ENCODE measurements at regions not wholly inside any gene's neighbourhood (a gene's known extent, or its start where the extent isn't known, plus 50 kb on each side); places are given as distances from the start of the nearest gene placed in this dataset.

- no peak overlapping the region for H3K27ac ChIP-seq (ENCODE audit: low read depth, low read length)
- no peaks in the 10 kb centered on the region for H3K27me3 Mint-ChIP-seq (ENCODE audit: insufficient read depth)
- H3K9me3 Mint-ChIP-seq: no peaks in the 10 kb centered on the region
- H3K4me1 Mint-ChIP-seq: peaks cover 78% of the 10 kb centered on the region
- no peak overlapping the region for H3K4me3 Mint-ChIP-seq
- H3K4me1 ChIP-seq (ENCODE audit: control insufficient read depth, insufficient read depth, low read length): peaks cover 53% of the 10 kb centered on the region
- no peak overlapping the region for H3K9ac ChIP-seq (ENCODE audit: extremely low read depth, low read length, poor library complexity, severe bottlenecking)
- no peaks in the 10 kb centered on the region for H3K36me3 ChIP-seq (ENCODE audit: control insufficient read depth, insufficient read depth, low read length)
- H3K27ac Mint-ChIP-seq: peak overlapping the region; percentile 19
- WGBS, 2 experiments (ENCODE audit: insufficient coverage in 1 of 2, insufficient read length in 1 of 2): 91 to 100% methylated on average over 2 of the region's 2 CpGs
- H3K27me3 ChIP-seq (ENCODE audit: control insufficient read depth, insufficient read depth, low read length, poor library complexity, severe bottlenecking): no peaks in the 10 kb centered on the region
- H3K9me3 ChIP-seq (ENCODE audit: control insufficient read depth, low read length): no peaks in the 10 kb centered on the region
- H3K36me3 Mint-ChIP-seq (ENCODE audit: low read depth): peaks cover 5% of the 10 kb centered on the region
- no peak overlapping the region for H3K4me3 ChIP-seq (ENCODE audit: low read length)
- TF ChIP-seq, protein P1, sequence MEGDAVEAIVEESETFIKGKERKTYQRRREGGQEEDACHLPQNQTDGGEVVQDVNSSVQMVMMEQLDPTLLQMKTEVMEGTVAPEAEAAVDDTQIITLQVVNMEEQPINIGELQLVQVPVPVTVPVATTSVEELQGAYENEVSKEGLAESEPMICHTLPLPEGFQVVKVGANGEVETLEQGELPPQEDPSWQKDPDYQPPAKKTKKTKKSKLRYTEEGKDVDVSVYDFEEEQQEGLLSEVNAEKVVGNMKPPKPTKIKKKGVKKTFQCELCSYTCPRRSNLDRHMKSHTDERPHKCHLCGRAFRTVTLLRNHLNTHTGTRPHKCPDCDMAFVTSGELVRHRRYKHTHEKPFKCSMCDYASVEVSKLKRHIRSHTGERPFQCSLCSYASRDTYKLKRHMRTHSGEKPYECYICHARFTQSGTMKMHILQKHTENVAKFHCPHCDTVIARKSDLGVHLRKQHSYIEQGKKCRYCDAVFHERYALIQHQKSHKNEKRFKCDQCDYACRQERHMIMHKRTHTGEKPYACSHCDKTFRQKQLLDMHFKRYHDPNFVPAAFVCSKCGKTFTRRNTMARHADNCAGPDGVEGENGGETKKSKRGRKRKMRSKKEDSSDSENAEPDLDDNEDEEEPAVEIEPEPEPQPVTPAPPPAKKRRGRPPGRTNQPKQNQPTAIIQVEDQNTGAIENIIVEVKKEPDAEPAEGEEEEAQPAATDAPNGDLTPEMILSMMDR (conservative IDR thresholded peaks at IDR 0.05): no peak
- no peak for DNase-seq
These were observed 195.6 kb upstream of the CAMK1G start for GRCh38 chr1:209387969-209388329.

DNA sequence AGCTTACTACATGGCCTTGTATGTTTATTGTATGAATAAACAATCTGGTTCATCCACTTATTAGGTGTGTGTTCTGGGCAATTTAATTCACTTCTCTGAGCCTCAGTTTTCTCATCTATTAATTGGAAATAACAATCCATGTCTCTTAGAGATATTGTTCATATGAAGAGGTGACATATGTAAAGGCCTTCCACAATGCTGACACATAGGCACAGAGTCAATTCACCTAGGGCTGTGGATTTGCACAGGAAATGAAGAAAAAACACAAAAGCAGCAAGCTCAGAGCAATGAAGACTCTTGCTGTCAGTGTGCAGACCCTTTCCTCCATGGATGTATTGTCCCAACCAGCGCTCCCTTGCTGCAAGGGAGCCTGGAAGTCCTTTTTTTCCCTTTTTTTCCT, 195.2 kb upstream of the CAMK1G start:
- H3K36me3 Mint-ChIP-seq (ENCODE audit: low read depth): peaks cover 5% of the 10 kb centered on the region
- no peaks in the 10 kb centered on the region for H3K9me3 ChIP-seq (ENCODE audit: control insufficient read depth, low read length)
- no peaks in the 10 kb centered on the region for H3K9me3 Mint-ChIP-seq
- peak overlapping the region; percentile 19 for H3K27ac Mint-ChIP-seq
- no peaks in the 10 kb centered on the region for H3K27me3 Mint-ChIP-seq (ENCODE audit: insufficient read depth)
- no peak overlapping the region for H3K4me3 Mint-ChIP-seq
- no peak overlapping the region for H3K9ac ChIP-seq (ENCODE audit: extremely low read depth, low read length, poor library complexity, severe bottlenecking)
- no peaks in the 10 kb centered on the region for H3K27me3 ChIP-seq (ENCODE audit: control insufficient read depth, insufficient read depth, low read length, poor library complexity, severe bottlenecking)
- H3K36me3 ChIP-seq (ENCODE audit: control insufficient read depth, insufficient read depth, low read length): no peaks in the 10 kb centered on the region
- H3K4me1 Mint-ChIP-seq: peaks cover 76% of the 10 kb centered on the region
- TF ChIP-seq, protein P1 (conservative IDR thresholded peaks at IDR 0.05): no peak
- DNase-seq: no peak
- H3K27ac ChIP-seq (ENCODE audit: low read depth, low read length): no peak overlapping the region
- 96% methylated on average over 1 of the region's 1 CpG; no CpG with 5 or more reads in 1 of the 2 experiments for WGBS, 2 experiments (ENCODE audit: insufficient coverage in 1 of 2, insufficient read length in 1 of 2)
- no peak overlapping the region for H3K4me3 ChIP-seq (ENCODE audit: low read length)
- H3K4me1 ChIP-seq (ENCODE audit: control insufficient read depth, insufficient read depth, low read length): peaks cover 49% of the 10 kb centered on the region

- Histone ChIP-seq H3K27ac (ENCODE audit: low read depth, low read length) (no peak overlapping the region), H3K9ac (ENCODE audit: extremely low read depth, low read length, poor library complexity, severe bottlenecking) (no peak overlapping the region)
These were observed 194.3 kb upstream of the CAMK1G start for GRCh38 chr1:209389258-209389657.

More at GRCh38 chr1:209389258-209389657, 194.3 kb upstream of the CAMK1G start:
- H3K27ac Mint-ChIP-seq: no peak overlapping the region
- TF ChIP-seq, protein P1 (conservative IDR thresholded peaks at IDR 0.05): no peak
- no peak for DNase-seq
- H3K4me3 ChIP-seq (ENCODE audit: low read length): no peak overlapping the region
- H3K9me3 ChIP-seq (ENCODE audit: control insufficient read depth, low read length): no peaks in the 10 kb centered on the region
- H3K4me3 Mint-ChIP-seq: no peak overlapping the region
- WGBS, 2 experiments (ENCODE audit: insufficient coverage in 1 of 2, insufficient read length in 1 of 2): 57 to 71% methylated on average over 1 of the region's 1 CpG
- H3K36me3 Mint-ChIP-seq (ENCODE audit: low read depth): peaks cover 5% of the 10 kb centered on the region
- no peaks in the 10 kb centered on the region for H3K36me3 ChIP-seq (ENCODE audit: control insufficient read depth, insufficient read depth, low read length)
- H3K4me1 ChIP-seq (ENCODE audit: control insufficient read depth, insufficient read depth, low read length): peaks cover 41% of the 10 kb centered on the region
- peaks cover 67% of the 10 kb centered on the region for H3K4me1 Mint-ChIP-seq
- no peaks in the 10 kb centered on the region for H3K27me3 ChIP-seq (ENCODE audit: control insufficient read depth, insufficient read depth, low read length, poor library complexity, severe bottlenecking)
- H3K9me3 Mint-ChIP-seq: no peaks in the 10 kb centered on the region
- H3K27me3 Mint-ChIP-seq (ENCODE audit: insufficient read depth): no peaks in the 10 kb centered on the region

All from endodermal cell (in vitro differentiated cells).